ENCODE measurements at regions not wholly inside any gene's neighbourhood (a gene's known extent, or its start where the extent isn't known, plus 50 kb on each side); places are given as distances from the start of the nearest gene placed in this dataset.

DNA sequence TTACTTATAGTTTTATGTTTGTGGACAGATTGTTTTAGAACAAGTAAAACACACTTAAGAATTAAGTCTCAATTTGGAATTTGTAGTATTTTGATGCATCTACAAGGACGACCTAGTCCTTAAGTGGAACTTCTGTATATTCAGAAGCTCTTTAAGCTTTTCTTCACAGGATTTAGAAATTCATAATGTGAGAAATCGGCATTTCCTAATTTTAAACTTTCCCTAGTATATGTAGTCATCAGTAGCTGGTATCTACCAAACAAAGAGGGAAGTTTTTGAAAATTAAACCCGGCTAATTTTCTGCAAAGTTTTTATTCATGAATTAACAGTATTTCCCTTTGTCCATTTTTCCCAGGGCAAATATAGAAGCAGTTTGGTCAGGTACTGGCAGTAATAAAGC is 203.6 kb downstream of the CDRT15L2 start:
- no peak overlapping the region for H3K27ac ChIP-seq (ENCODE audit: low read depth in 1 of 2, low read length in 1 of 2)
- H3K36me3 ChIP-seq (ENCODE audit: control insufficient read depth in 4 of 4, insufficient read depth in 4 of 4, low read length in 4 of 4) = no peaks in the 10 kb centered on the region
- H3K9me3 ChIP-seq (ENCODE audit: control insufficient read depth in 4 of 4, insufficient read depth in 3 of 4, low read length in 3 of 4) = peaks cover 0 to 2% (median 0%) of the 10 kb centered on the region in 4 donors
- DNase-seq (no peak), ATAC-seq (ENCODE audit: insufficient read depth, low FRiP score) (no peak)
- 86 to 89% methylated on average over 3 of the region's 3 CpGs for WGBS, 2 donors
- TF ChIP-seq, protein P1, sequence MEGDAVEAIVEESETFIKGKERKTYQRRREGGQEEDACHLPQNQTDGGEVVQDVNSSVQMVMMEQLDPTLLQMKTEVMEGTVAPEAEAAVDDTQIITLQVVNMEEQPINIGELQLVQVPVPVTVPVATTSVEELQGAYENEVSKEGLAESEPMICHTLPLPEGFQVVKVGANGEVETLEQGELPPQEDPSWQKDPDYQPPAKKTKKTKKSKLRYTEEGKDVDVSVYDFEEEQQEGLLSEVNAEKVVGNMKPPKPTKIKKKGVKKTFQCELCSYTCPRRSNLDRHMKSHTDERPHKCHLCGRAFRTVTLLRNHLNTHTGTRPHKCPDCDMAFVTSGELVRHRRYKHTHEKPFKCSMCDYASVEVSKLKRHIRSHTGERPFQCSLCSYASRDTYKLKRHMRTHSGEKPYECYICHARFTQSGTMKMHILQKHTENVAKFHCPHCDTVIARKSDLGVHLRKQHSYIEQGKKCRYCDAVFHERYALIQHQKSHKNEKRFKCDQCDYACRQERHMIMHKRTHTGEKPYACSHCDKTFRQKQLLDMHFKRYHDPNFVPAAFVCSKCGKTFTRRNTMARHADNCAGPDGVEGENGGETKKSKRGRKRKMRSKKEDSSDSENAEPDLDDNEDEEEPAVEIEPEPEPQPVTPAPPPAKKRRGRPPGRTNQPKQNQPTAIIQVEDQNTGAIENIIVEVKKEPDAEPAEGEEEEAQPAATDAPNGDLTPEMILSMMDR (IDR thresholded peaks at IDR 0.05; ENCODE audit: control extremely low read depth, extremely low read depth) = no peak
- H3K9ac ChIP-seq (ENCODE audit: insufficient read depth in 1 of 2, low read length in 2 of 2) = no peak overlapping the region
- no peak overlapping the region for H3K4me3 ChIP-seq
- H3K27me3 ChIP-seq (ENCODE audit: control insufficient read depth in 3 of 3, insufficient read depth in 3 of 3, low read length in 2 of 3) = peaks cover 0 to 18% (median 14%) of the 10 kb centered on the region in 3 donors
- H3K4me1 ChIP-seq (ENCODE audit: control insufficient read depth in 5 of 5, insufficient read depth in 5 of 5, low read length in 5 of 5) = no peaks in the 10 kb centered on the region

DNA sequence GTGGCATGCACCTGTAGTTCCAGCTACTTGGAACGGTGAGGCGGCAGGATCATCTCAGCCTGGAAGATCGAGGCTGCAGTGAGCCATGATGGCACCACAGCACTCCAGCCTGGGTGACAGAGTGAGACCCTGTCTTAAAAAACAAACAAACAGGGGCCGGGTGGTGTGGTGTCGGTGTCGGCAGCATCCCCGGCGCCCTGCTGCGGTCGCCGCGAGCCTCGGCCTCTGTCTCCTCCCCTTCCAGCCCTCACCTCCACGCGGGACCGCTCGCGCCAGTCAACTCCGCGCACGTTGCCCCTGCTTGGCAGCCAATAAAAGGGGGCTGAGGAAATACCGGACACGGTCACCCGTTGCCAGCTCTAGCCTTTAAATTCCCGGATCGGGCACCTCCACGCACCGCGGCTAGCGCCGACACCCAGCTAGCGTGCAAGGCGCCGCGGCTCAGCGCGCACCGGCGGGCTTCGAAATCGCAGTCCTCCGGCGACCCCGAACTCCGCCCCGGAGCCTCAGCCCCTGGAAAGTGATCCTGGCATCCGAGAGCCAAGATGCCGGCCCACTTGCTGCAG is 204.7 kb downstream of the CDRT15L2 start:
- H3K9ac ChIP-seq (ENCODE audit: insufficient read depth in 1 of 2, low read length in 2 of 2) = no peak overlapping the region
- WGBS, 2 donors = 24 to 27% methylated on average over 47 to 48 of the region's 48 CpGs
- ATAC-seq (ENCODE audit: insufficient read depth, low FRiP score) = no peak
- H3K9me3 ChIP-seq (ENCODE audit: control insufficient read depth in 4 of 4, insufficient read depth in 3 of 4, low read length in 3 of 4) = peaks cover 0 to 2% (median 0%) of the 10 kb centered on the region in 4 donors
- TF ChIP-seq, protein P1 (IDR thresholded peaks at IDR 0.05; ENCODE audit: control extremely low read depth, extremely low read depth) = no peak
- H3K27ac ChIP-seq (ENCODE audit: low read depth in 1 of 2, low read length in 1 of 2) = no peak overlapping the region
- no peaks in the 10 kb centered on the region for H3K36me3 ChIP-seq (ENCODE audit: control insufficient read depth in 4 of 4, insufficient read depth in 4 of 4, low read length in 4 of 4)
- peaks cover 0 to 18% (median 14%) of the 10 kb centered on the region in 3 donors for H3K27me3 ChIP-seq (ENCODE audit: control insufficient read depth in 3 of 3, insufficient read depth in 3 of 3, low read length in 2 of 3)
- no peaks in the 10 kb centered on the region for H3K4me1 ChIP-seq (ENCODE audit: control insufficient read depth in 5 of 5, insufficient read depth in 5 of 5, low read length in 5 of 5)
- no peak for DNase-seq
- H3K4me3 ChIP-seq = no peak overlapping the region

DNA sequence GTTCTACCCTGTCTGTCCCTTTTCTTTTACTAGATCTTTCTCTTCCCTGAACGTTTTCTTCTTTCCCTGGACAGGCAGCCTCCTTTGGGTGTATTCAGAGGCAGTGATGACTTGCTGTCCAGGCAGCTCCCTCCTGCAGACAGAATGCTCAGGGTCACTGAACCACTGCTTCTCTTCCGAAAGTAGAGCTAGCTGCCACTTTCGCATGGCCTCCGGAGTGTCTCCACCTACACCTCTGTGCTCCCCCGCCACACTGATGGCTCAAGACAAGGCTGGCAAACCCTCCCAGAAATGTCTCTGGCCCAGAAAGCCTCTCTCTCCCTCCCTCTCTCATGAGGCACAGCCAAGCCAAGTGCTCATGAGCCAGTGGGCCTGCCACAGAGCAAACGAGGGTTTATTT is 207.8 kb downstream of the CDRT15L2 start:
- DNase-seq (no peak), ATAC-seq (ENCODE audit: insufficient read depth, low FRiP score) (no peak)
- 77 to 86% methylated on average over 6 of the region's 6 CpGs for WGBS, 2 donors

More for the DNA sequence above, 207.8 kb downstream of the CDRT15L2 start:
- H3K9ac ChIP-seq (ENCODE audit: insufficient read depth in 1 of 2, low read length in 2 of 2) = no peak overlapping the region
- no peaks in the 10 kb centered on the region for H3K4me1 ChIP-seq (ENCODE audit: control insufficient read depth in 5 of 5, insufficient read depth in 5 of 5, low read length in 5 of 5)
- H3K27ac ChIP-seq (ENCODE audit: low read depth in 1 of 2, low read length in 1 of 2) = no peak overlapping the region
- H3K9me3 ChIP-seq (ENCODE audit: control insufficient read depth in 4 of 4, insufficient read depth in 3 of 4, low read length in 3 of 4) = peaks cover 0 to 2% (median 0%) of the 10 kb centered on the region in 4 donors
- H3K36me3 ChIP-seq (ENCODE audit: control insufficient read depth in 4 of 4, insufficient read depth in 4 of 4, low read length in 4 of 4) = no peaks in the 10 kb centered on the region
- peaks cover 0 to 18% (median 14%) of the 10 kb centered on the region in 3 donors for H3K27me3 ChIP-seq (ENCODE audit: control insufficient read depth in 3 of 3, insufficient read depth in 3 of 3, low read length in 2 of 3)
- H3K4me3 ChIP-seq = no peak overlapping the region
- TF ChIP-seq, protein P1 (IDR thresholded peaks at IDR 0.05; ENCODE audit: control extremely low read depth, extremely low read depth) = no peak

All from lung (tissue), 11 donors.